ENCODE measurements at regions not wholly inside any gene's neighbourhood (a gene's known extent, or its start where the extent isn't known, plus 50 kb on each side); places are given as distances from the start of the nearest gene placed in this dataset.

DNA sequence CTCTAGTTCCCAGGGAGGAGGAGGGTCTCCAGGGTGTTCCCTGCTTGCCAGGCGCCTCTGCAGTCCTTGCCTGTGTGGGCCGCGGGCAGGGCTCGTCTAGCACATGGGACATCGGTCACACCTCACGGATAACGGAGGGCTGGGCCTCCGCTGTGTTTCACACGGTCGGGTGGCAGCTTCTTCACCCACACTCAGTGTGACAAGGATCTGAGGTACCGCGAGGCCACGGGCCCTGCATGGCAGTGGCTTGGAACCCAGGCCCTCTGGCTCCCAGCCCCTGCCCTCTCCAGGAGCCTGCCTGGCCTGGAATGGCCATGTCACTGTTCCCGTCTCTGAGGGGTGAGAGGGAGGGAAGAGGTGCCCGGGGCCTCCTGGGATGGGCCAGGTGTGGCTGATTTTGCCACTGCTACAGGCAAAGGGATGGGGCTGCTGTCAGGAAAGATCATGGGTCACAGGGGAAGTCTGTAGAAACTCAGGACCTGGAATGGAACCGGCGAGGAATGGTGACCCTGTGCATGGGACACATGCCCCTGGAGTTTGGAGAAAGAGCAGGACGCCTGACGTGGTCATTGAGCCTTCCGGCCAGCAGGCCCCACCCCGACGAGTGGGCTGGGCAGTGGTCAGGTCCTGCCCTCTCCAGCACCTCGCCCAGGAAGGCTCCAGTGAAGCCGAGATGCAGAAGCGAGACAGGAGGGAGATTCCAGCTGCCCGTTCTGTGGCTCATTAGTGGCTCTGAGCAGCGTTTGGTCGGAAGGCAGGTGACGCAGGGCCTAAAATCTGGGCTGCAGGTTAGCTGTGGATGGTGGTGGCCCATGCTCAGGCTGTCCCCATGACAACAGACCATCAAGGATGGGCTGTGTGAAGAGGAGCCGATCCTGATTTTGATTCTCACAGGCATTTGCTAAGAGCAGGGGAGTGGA lies 76.5 kb upstream of the GSE1 start (continued):
- no peak for TF ChIP-seq SOX6 (IDR thresholded peaks at IDR 0.05)
- no peak; the same call in 1 of the 2 replicates for TF ChIP-seq SOX6 (CRISPR knock-in tag; IDR thresholded peaks at IDR 0.05)
- TF ChIP-seq PAF1 (CRISPR knock-in tag; IDR thresholded peaks at IDR 0.05) = no peak
- TF ChIP-seq, protein P1, sequence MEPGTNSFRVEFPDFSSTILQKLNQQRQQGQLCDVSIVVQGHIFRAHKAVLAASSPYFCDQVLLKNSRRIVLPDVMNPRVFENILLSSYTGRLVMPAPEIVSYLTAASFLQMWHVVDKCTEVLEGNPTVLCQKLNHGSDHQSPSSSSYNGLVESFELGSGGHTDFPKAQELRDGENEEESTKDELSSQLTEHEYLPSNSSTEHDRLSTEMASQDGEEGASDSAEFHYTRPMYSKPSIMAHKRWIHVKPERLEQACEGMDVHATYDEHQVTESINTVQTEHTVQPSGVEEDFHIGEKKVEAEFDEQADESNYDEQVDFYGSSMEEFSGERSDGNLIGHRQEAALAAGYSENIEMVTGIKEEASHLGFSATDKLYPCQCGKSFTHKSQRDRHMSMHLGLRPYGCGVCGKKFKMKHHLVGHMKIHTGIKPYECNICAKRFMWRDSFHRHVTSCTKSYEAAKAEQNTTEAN (CRISPR knock-in tag; conservative IDR thresholded peaks at IDR 0.05) = 0 out of 2 replicates have a peak, but pooled peaks have one; percentile 1
- TF ChIP-seq HHEX (CRISPR knock-in tag; IDR thresholded peaks at IDR 0.05) = no peak
- no peak for TF ChIP-seq NR2C2 (CRISPR knock-in tag; IDR thresholded peaks at IDR 0.05; ENCODE audit: borderline replicate concordance)
- no peak for TF ChIP-seq ZNF672 (CRISPR knock-in tag; IDR thresholded peaks at IDR 0.05)
- TF ChIP-seq ZNF766 (CRISPR knock-in tag; IDR thresholded peaks at IDR 0.05; ENCODE audit: borderline replicate concordance) = no peak
- peak; percentile 61; the same call in 1 of the 2 replicates for TF ChIP-seq ZFP41 (CRISPR knock-in tag; IDR thresholded peaks at IDR 0.05; ENCODE audit: borderline replicate concordance)
- TF ChIP-seq ZNF782 (CRISPR knock-in tag; IDR thresholded peaks at IDR 0.05; ENCODE audit: borderline replicate concordance) = peak; percentile 10; the same call in 1 of the 2 replicates
- TF ChIP-seq GTF2F1 (IDR thresholded peaks at IDR 0.05; ENCODE audit: low read length) = no peak
- TF ChIP-seq, protein P2, sequence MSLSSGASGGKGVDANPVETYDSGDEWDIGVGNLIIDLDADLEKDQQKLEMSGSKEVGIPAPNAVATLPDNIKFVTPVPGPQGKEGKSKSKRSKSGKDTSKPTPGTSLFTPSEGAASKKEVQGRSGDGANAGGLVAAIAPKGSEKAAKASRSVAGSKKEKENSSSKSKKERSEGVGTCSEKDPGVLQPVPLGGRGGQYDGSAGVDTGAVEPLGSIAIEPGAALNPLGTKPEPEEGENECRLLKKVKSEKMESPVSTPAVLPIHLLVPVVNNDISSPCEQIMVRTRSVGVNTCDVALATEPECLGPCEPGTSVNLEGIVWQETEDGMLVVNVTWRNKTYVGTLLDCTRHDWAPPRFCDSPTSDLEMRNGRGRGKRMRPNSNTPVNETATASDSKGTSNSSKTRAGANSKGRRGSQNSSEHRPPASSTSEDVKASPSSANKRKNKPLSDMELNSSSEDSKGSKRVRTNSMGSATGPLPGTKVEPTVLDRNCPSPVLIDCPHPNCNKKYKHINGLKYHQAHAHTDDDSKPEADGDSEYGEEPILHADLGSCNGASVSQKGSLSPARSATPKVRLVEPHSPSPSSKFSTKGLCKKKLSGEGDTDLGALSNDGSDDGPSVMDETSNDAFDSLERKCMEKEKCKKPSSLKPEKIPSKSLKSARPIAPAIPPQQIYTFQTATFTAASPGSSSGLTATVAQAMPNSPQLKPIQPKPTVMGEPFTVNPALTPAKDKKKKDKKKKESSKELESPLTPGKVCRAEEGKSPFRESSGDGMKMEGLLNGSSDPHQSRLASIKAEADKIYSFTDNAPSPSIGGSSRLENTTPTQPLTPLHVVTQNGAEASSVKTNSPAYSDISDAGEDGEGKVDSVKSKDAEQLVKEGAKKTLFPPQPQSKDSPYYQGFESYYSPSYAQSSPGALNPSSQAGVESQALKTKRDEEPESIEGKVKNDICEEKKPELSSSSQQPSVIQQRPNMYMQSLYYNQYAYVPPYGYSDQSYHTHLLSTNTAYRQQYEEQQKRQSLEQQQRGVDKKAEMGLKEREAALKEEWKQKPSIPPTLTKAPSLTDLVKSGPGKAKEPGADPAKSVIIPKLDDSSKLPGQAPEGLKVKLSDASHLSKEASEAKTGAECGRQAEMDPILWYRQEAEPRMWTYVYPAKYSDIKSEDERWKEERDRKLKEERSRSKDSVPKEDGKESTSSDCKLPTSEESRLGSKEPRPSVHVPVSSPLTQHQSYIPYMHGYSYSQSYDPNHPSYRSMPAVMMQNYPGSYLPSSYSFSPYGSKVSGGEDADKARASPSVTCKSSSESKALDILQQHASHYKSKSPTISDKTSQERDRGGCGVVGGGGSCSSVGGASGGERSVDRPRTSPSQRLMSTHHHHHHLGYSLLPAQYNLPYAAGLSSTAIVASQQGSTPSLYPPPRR (CRISPR knock-in tag; IDR thresholded peaks at IDR 0.05; ENCODE audit: borderline replicate concordance) = no peak; the same call in none of the 2 replicates
- peak; percentile 28; the same call in 1 of the 2 replicates for TF ChIP-seq ZNF768 (CRISPR knock-in tag; IDR thresholded peaks at IDR 0.05)
- TF ChIP-seq FOXA1 (IDR thresholded peaks at IDR 0.05) = no peak
- no peak for TF ChIP-seq FOXA1 (CRISPR knock-in tag; IDR thresholded peaks at IDR 0.05)
- no peak for TF ChIP-seq CC2D1A (CRISPR knock-in tag; IDR thresholded peaks at IDR 0.05)
- TF ChIP-seq ZNF788 (CRISPR knock-in tag; IDR thresholded peaks at IDR 0.05; ENCODE audit: borderline replicate concordance) = peak; percentile 29; the same call in 1 of the 2 replicates
- TF ChIP-seq ZFP36L1 (CRISPR knock-in tag; IDR thresholded peaks at IDR 0.05) = no peak
- TF ChIP-seq ZFP62 (CRISPR knock-in tag; IDR thresholded peaks at IDR 0.05) = no peak; the same call in 1 of the 2 replicates
- 0 out of 2 replicates have a peak, but pooled peaks have one; percentile 39 for TF ChIP-seq ZNF441 (CRISPR knock-in tag; IDR thresholded peaks at IDR 0.05; ENCODE audit: borderline replicate concordance)
- TF ChIP-seq, protein P3, sequence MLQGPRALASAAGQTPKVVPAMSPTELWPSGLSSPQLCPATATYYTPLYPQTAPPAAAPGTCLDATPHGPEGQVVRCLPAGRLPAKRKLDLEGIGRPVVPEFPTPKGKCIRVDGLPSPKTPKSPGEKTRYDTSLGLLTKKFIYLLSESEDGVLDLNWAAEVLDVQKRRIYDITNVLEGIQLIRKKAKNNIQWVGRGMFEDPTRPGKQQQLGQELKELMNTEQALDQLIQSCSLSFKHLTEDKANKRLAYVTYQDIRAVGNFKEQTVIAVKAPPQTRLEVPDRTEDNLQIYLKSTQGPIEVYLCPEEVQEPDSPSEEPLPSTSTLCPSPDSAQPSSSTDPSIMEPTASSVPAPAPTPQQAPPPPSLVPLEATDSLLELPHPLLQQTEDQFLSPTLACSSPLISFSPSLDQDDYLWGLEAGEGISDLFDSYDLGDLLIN (CRISPR knock-in tag; IDR thresholded peaks at IDR 0.05; ENCODE audit: borderline replicate concordance) = no peak
- 0 out of 2 replicates have a peak, but pooled peaks have one; percentile 46 for TF ChIP-seq MEF2D (CRISPR knock-in tag; IDR thresholded peaks at IDR 0.05)
- 0 out of 2 replicates have a peak, but pooled peaks have one; percentile 63 for TF ChIP-seq MIER3 (CRISPR knock-in tag; IDR thresholded peaks at IDR 0.05; ENCODE audit: borderline replicate concordance)
